ENCODE measurements at regions not wholly inside any gene's neighbourhood (a gene's known extent, or its start where the extent isn't known, plus 50 kb on each side); places are given as distances from the start of the nearest gene placed in this dataset.

GRCh38 chr9:82495884-82496777 lies 507.6 kb downstream of the SPATA31D1 start:
- no peak for TF ChIP-seq POLR2A (IDR thresholded peaks at IDR 0.05)
- TF ChIP-seq, protein P1, sequence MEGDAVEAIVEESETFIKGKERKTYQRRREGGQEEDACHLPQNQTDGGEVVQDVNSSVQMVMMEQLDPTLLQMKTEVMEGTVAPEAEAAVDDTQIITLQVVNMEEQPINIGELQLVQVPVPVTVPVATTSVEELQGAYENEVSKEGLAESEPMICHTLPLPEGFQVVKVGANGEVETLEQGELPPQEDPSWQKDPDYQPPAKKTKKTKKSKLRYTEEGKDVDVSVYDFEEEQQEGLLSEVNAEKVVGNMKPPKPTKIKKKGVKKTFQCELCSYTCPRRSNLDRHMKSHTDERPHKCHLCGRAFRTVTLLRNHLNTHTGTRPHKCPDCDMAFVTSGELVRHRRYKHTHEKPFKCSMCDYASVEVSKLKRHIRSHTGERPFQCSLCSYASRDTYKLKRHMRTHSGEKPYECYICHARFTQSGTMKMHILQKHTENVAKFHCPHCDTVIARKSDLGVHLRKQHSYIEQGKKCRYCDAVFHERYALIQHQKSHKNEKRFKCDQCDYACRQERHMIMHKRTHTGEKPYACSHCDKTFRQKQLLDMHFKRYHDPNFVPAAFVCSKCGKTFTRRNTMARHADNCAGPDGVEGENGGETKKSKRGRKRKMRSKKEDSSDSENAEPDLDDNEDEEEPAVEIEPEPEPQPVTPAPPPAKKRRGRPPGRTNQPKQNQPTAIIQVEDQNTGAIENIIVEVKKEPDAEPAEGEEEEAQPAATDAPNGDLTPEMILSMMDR (IDR thresholded peaks at IDR 0.05) = no peak

All from esophagus squamous epithelium (tissue), 4 donors.